ENCODE measurements at regions not wholly inside any gene's neighbourhood (a gene's known extent, or its start where the extent isn't known, plus 50 kb on each side); places are given as distances from the start of the nearest gene placed in this dataset.
"Not testable (repeated sequence)": the region's sequence is repeated elsewhere in the genome, so short reads cannot be mapped to it uniquely, and the experiment has no call there.

DNA sequence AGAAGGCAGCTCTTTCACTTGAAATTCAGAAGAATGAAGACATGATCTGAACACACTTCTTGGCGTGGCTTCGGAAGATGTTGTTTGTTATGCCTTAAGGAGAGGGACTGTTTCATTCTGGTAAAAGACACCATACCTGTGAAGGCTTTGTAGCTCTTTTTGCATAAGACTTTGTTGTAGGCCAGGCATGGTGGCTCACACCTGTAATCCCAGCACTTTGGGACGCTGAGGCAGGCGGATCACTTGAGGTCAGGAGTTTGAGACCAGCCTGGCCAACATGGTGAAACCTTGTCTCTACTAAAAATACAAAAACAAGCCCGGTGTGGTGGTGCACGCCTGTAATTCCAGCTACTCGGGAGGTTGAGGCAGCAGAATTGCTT lies 159.3 kb downstream of the ZFP64 start:
- TF ChIP-seq POLR2A, POLR2AphosphoS5 (IDR thresholded peaks at IDR 0.05): not testable (repeated sequence)
- TF ChIP-seq, protein P1, sequence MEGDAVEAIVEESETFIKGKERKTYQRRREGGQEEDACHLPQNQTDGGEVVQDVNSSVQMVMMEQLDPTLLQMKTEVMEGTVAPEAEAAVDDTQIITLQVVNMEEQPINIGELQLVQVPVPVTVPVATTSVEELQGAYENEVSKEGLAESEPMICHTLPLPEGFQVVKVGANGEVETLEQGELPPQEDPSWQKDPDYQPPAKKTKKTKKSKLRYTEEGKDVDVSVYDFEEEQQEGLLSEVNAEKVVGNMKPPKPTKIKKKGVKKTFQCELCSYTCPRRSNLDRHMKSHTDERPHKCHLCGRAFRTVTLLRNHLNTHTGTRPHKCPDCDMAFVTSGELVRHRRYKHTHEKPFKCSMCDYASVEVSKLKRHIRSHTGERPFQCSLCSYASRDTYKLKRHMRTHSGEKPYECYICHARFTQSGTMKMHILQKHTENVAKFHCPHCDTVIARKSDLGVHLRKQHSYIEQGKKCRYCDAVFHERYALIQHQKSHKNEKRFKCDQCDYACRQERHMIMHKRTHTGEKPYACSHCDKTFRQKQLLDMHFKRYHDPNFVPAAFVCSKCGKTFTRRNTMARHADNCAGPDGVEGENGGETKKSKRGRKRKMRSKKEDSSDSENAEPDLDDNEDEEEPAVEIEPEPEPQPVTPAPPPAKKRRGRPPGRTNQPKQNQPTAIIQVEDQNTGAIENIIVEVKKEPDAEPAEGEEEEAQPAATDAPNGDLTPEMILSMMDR (IDR thresholded peaks at IDR 0.05), result not testable (repeated sequence)
